ENCODE measurements at regions not wholly inside any gene's neighbourhood (a gene's known extent, or its start where the extent isn't known, plus 50 kb on each side); places are given as distances from the start of the nearest gene placed in this dataset.

- H4K91ac ChIP-seq (ENCODE audit: insufficient read length, low read depth, low read length): no peak overlapping the region
- no peak overlapping the region for H4K8ac ChIP-seq (replicated peaks; ENCODE audit: insufficient read length, low read depth, low read length)
- no peak overlapping the region for H3K27ac Mint-ChIP-seq
- H3K18ac ChIP-seq (ENCODE audit: insufficient read length, low read depth, low read length): no peak overlapping the region
- H3K36me3 Mint-ChIP-seq (ENCODE audit: insufficient read depth in 1 of 3, low read depth in 3 of 3): no peaks in the 10 kb centered on the region
- DNase-seq: no peak
- H3K9me3 ChIP-seq (ENCODE audit: control insufficient read depth, low read depth, low read length): no peaks in the 10 kb centered on the region
- no peak overlapping the region for H2AK5ac ChIP-seq (ENCODE audit: insufficient read length, low read length)
- no peak overlapping the region for H2BK12ac ChIP-seq (ENCODE audit: insufficient read length, low read depth, low read length)
- H3K23ac ChIP-seq (ENCODE audit: insufficient read length, low read depth, low read length): no peak overlapping the region
- TF ChIP-seq, protein P1, sequence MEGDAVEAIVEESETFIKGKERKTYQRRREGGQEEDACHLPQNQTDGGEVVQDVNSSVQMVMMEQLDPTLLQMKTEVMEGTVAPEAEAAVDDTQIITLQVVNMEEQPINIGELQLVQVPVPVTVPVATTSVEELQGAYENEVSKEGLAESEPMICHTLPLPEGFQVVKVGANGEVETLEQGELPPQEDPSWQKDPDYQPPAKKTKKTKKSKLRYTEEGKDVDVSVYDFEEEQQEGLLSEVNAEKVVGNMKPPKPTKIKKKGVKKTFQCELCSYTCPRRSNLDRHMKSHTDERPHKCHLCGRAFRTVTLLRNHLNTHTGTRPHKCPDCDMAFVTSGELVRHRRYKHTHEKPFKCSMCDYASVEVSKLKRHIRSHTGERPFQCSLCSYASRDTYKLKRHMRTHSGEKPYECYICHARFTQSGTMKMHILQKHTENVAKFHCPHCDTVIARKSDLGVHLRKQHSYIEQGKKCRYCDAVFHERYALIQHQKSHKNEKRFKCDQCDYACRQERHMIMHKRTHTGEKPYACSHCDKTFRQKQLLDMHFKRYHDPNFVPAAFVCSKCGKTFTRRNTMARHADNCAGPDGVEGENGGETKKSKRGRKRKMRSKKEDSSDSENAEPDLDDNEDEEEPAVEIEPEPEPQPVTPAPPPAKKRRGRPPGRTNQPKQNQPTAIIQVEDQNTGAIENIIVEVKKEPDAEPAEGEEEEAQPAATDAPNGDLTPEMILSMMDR (conservative IDR thresholded peaks at IDR 0.05): no peak
- H2AFZ ChIP-seq (ENCODE audit: low read length): no peak overlapping the region
- H3K9ac ChIP-seq (ENCODE audit: extremely low read depth, insufficient read length, low read length): no peak overlapping the region
- no peaks in the 10 kb centered on the region for H4K20me1 ChIP-seq (ENCODE audit: control insufficient read depth, insufficient read depth, insufficient read length)
- H3K4me1 ChIP-seq (ENCODE audit: insufficient read depth, low read length): no peaks in the 10 kb centered on the region; the same call in 1 of the 2 replicates
- no peak overlapping the region for H2BK5ac ChIP-seq (ENCODE audit: insufficient read length, low read length)
- no peaks in the 10 kb centered on the region for H3K4me1 Mint-ChIP-seq
- H4K5ac ChIP-seq (ENCODE audit: insufficient read length, low read depth, low read length): no peak overlapping the region
- no CpG with 5 or more reads among the region's 3 CpGs for WGBS (ENCODE audit: extremely low coverage, insufficient read length, low lambda C conversion rate)
- H2BK15ac ChIP-seq (ENCODE audit: low read depth, low read length): no peak overlapping the region
- H2BK20ac ChIP-seq (ENCODE audit: low read depth, low read length, poor library complexity, severe bottlenecking): no peak overlapping the region
- no peak overlapping the region for H3K4me2 ChIP-seq (ENCODE audit: insufficient read depth, insufficient read length, low read length)
- no peak overlapping the region for H3K4ac ChIP-seq (ENCODE audit: low read depth, low read length)
- no peak overlapping the region for H3K4me3 Mint-ChIP-seq
- no peaks in the 10 kb centered on the region for H3K79me2 ChIP-seq (ENCODE audit: insufficient read depth, low read length)
- H3K9me3 Mint-ChIP-seq: peaks cover 0 to 2% of the 10 kb centered on the region in 2 experiments; a peak in 1 of 5 replicates
- H3T11ph ChIP-seq (ENCODE audit: low read length): no peak overlapping the region
- H3K23me2 ChIP-seq (ENCODE audit: insufficient read length, low read depth, low read length, poor library complexity, severe bottlenecking): no peaks in the 10 kb centered on the region
- no peak overlapping the region for H2BK120ac ChIP-seq (ENCODE audit: low read depth, low read length, poor library complexity, severe bottlenecking)
- no peaks in the 10 kb centered on the region; the same call in 1 of the 2 replicates for H3K27me3 Mint-ChIP-seq (ENCODE audit: low read depth)
- H3K14ac ChIP-seq (ENCODE audit: insufficient read depth, low read length): no peak overlapping the region
- H3K27ac ChIP-seq (ENCODE audit: insufficient read length, low read depth, low read length): no peak overlapping the region
- H3K27me3 ChIP-seq (ENCODE audit: insufficient read depth, low read length): no peaks in the 10 kb centered on the region
- H3K56ac ChIP-seq (ENCODE audit: insufficient read length, low read depth, low read length): no peak overlapping the region
- no peaks in the 10 kb centered on the region for H3K79me1 ChIP-seq (ENCODE audit: insufficient read depth, low read depth, low read length, poor library complexity, severe bottlenecking)
Measured at GRCh38 chr12:25855716-25856115, 102.8 kb upstream of the RASSF8 start.
